Thymus (tissue), 11 donors: ENCODE measurements at regions not wholly inside any gene's neighbourhood (a gene's known extent, or its start where the extent isn't known, plus 50 kb on each side); places are given as distances from the start of the nearest gene placed in this dataset.
"Not testable (repeated sequence)": the region's sequence is repeated elsewhere in the genome, so short reads cannot be mapped to it uniquely, and the experiment has no call there.

Source experiments
- DNase-seq, 9 donors: peaks; one replicate each; pipeline ENCODE4 v3.0.0-alpha.2; 2013; ENCODE audit warnings: low spot score in 9 of 9, low read depth in 6 of 9, missing footprints in 1 of 9
- H3K27ac ChIP-seq, 2 donors: one replicate each; pipeline ENCODE4 v1.5.1; 2013; ENCODE audit warnings: control low read depth in 1 of 2, low read depth in 1 of 2, low read length in 1 of 2, mild to moderate bottlenecking in 1 of 2, moderate library complexity in 1 of 2
- H3K27me3 ChIP-seq, 2 donors: one replicate each; pipeline ENCODE4 v1.5.1; 2013; ENCODE audit warnings: low read length in 1 of 2; ENCODE audit not compliant: control insufficient read depth in 2 of 2, insufficient read depth in 1 of 2
- H3K36me3 ChIP-seq, 2 donors: one replicate each; pipeline ENCODE4 v1.5.1; 2013; ENCODE audit warnings: low read length in 1 of 2, mild to moderate bottlenecking in 1 of 2, moderate library complexity in 1 of 2; ENCODE audit not compliant: control insufficient read depth in 2 of 2, insufficient read depth in 2 of 2
- H3K4me1 ChIP-seq, 2 donors: one replicate each; pipeline ENCODE4 v1.5.1; 2013; ENCODE audit warnings: low read length in 2 of 2; ENCODE audit not compliant: control insufficient read depth in 2 of 2, insufficient read depth in 2 of 2
- H3K4me3 ChIP-seq, 2 donors: one replicate each; pipeline ENCODE4 v1.5.1; 2013; ENCODE audit warnings: low read length in 2 of 2, control low read depth in 1 of 2, mild to moderate bottlenecking in 1 of 2
- H3K9me3 ChIP-seq, 2 donors: one replicate each; pipeline ENCODE4 v1.5.1; 2013; ENCODE audit warnings: low read length in 1 of 2, mild to moderate bottlenecking in 1 of 2; ENCODE audit not compliant: control insufficient read depth in 2 of 2, insufficient read depth in 1 of 2
- WGBS: extraction: QIAGEN DNeasy Blood & Tissue Kit; methylation state at CpG from one replicate; pipeline ENCODE4 v1.1.7; 2013; 5-methylcytosine and 5-hydroxymethylcytosine counted together
- donor health status: healthy.

DNA sequence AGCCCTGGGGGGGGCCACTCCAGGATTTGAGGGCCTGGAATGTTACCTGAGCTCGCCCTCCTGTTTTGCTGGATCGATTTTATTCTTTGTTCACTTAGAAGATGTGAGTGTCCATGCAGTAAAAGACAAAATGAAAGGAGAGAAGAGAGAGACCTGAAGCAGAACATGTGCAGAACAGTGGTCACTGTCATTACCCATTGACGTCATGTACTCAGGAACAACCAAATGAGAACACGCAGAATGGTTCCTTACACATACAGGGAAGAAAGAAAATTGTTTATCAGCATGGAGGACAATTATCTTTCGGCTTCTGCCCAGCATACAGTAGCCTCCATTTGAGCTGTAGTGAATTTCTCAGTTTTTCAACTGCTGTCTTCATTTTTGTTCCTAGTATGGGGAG is 258.1 kb downstream of the FNDC1 start:
- WGBS = 93% methylated on average over 5 of the region's 5 CpGs
- Histone ChIP-seq H3K27ac (no peak overlapping the region), H3K36me3 (no peaks in the 10 kb centered on the region), H3K27me3 (no peaks in the 10 kb centered on the region), H3K4me1 (no peaks in the 10 kb centered on the region), H3K9me3 (no peaks in the 10 kb centered on the region), H3K4me3 (no peak overlapping the region)
- DNase-seq = no peak

GRCh38 chr6:159425421-159425820 is 256.2 kb downstream of the FNDC1 start:
- Histone ChIP-seq H3K36me3 (no peaks in the 10 kb centered on the region), H3K4me3 (no peak overlapping the region), H3K4me1 (no peaks in the 10 kb centered on the region), H3K27ac (no peak overlapping the region), H3K9me3 (no peaks in the 10 kb centered on the region), H3K27me3 (no peaks in the 10 kb centered on the region)
- WGBS = 96% methylated on average over 6 of the region's 6 CpGs
- no peak for DNase-seq

GRCh38 chr6:159422041-159422984 is 253.1 kb downstream of the FNDC1 start:
- WGBS = 93% methylated on average over 20 of the region's 20 CpGs
- Histone ChIP-seq H3K27ac (no peak overlapping the region), H3K4me3 (no peak overlapping the region), H3K27me3 (no peaks in the 10 kb centered on the region), H3K36me3 (no peaks in the 10 kb centered on the region), H3K4me1 (no peaks in the 10 kb centered on the region), H3K9me3 (no peaks in the 10 kb centered on the region)
- DNase-seq = no peak

GRCh38 chr6:159421586-159421985 is 252.4 kb downstream of the FNDC1 start:
- no peak overlapping the region for H3K27ac ChIP-seq
- no peaks in the 10 kb centered on the region for H3K9me3 ChIP-seq
- H3K4me3 ChIP-seq = no peak overlapping the region
- no peak for DNase-seq
- no peaks in the 10 kb centered on the region for H3K4me1 ChIP-seq
- H3K27me3 ChIP-seq = no peaks in the 10 kb centered on the region
- 89% methylated on average over 7 of the region's 7 CpGs for WGBS
- no peaks in the 10 kb centered on the region for H3K36me3 ChIP-seq

GRCh38 chr6:159418997-159419396 is 249.8 kb downstream of the FNDC1 start:
- WGBS = 51% methylated on average over 2 of the region's 2 CpGs
- H3K4me1 ChIP-seq = no peaks in the 10 kb centered on the region
- H3K27me3 ChIP-seq = no peaks in the 10 kb centered on the region
- H3K36me3 ChIP-seq = no peaks in the 10 kb centered on the region
- DNase-seq = no peak
- H3K4me3 ChIP-seq = no peak overlapping the region
- H3K27ac ChIP-seq = no peak overlapping the region
- no peaks in the 10 kb centered on the region for H3K9me3 ChIP-seq

DNA sequence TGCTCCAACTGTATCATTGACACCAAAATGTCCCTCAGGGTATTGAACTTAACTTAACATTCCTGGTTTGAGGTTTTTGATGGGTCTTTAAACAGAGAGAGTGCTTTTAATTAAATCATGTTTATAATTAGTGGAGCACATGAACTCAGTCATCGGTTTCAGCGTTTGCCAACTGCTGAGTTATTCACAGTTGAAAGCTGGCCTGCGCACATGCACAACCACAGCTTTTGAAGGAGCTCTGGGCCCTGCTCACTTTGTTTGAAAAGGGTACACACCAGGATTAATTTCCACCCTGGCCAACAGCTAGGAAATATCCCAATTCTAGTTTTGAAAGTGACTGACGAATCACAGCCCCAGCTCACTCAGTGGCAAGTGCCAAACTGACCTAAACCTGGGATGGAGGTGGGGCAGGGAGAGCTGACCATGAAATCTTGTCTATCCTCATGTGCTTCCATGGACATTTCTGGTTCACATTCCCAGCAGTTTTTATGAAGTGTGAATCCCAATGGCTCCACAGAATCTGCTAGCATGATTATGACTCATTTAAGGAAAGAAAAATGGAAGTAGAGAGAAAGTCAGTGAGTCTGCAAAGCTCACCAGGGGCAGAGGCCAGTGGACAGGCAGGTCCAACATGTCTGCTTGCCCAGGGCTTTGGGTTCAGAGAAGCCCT is 247.8 kb downstream of the FNDC1 start:
- Histone ChIP-seq H3K27me3 (no peaks in the 10 kb centered on the region), H3K27ac (no peak overlapping the region), H3K9me3 (no peaks in the 10 kb centered on the region), H3K36me3 (no peaks in the 10 kb centered on the region), H3K4me3 (no peak overlapping the region), H3K4me1 (no peaks in the 10 kb centered on the region)
- DNase-seq = no peak
- WGBS = 81% methylated on average over 4 of the region's 4 CpGs

GRCh38 chr6:159415540-159415939 is 246.3 kb downstream of the FNDC1 start:
- Histone ChIP-seq H3K9me3 (no peaks in the 10 kb centered on the region), H3K27ac (no peak overlapping the region), H3K36me3 (no peaks in the 10 kb centered on the region), H3K4me1 (no peaks in the 10 kb centered on the region), H3K4me3 (no peak overlapping the region), H3K27me3 (no peaks in the 10 kb centered on the region)
- DNase-seq = no peak
- 71% methylated on average over 2 of the region's 2 CpGs for WGBS

GRCh38 chr6:159414711-159415110 is 245.5 kb downstream of the FNDC1 start:
- WGBS = 84% methylated on average over 2 of the region's 2 CpGs

GRCh38 chr6:159407211-159407780 is 238.1 kb downstream of the FNDC1 start:
- not testable (repeated sequence) for H3K36me3 ChIP-seq, H3K27ac ChIP-seq, H3K4me1 ChIP-seq, H3K27me3 ChIP-seq, DNase-seq, H3K4me3 ChIP-seq, H3K9me3 ChIP-seq
- 96% methylated on average over 41 of the region's 41 CpGs for WGBS

More at GRCh38 chr6:159414711-159415110, 245.5 kb downstream of the FNDC1 start:
- Histone ChIP-seq H3K4me3 (no peak overlapping the region), H3K36me3 (no peaks in the 10 kb centered on the region), H3K27me3 (no peaks in the 10 kb centered on the region), H3K9me3 (no peaks in the 10 kb centered on the region), H3K4me1 (no peaks in the 10 kb centered on the region), H3K27ac (no peak overlapping the region)
- no peak for DNase-seq
